Left ventricle myocardium inferior (tissue), 1 donor: ENCODE measurements at regions not wholly inside any gene's neighbourhood (a gene's known extent, or its start where the extent isn't known, plus 50 kb on each side); places are given as distances from the start of the nearest gene placed in this dataset.

Experiments used
- DNase-seq: peaks from one replicate; pipeline ENCODE4 v3.0.0-alpha.2; 2020
- H3K27ac ChIP-seq: fragments of 200-600 bp; replicated peaks from 2 replicates; pipeline ENCODE4 v1.8.0; 2021
- H3K27me3 ChIP-seq: fragments of 200-600 bp; 2 replicates; pipeline ENCODE4 v1.8.0; 2021; ENCODE audit warnings: low read depth
- H3K36me3 ChIP-seq: fragments of 200-600 bp; 2 replicates; pipeline ENCODE4 v1.8.0; 2021
- H3K4me1 ChIP-seq: fragments of 200-600 bp; 2 replicates; pipeline ENCODE4 v1.8.0; 2021
- H3K4me3 ChIP-seq: fragments of 200-600 bp; 2 replicates; pipeline ENCODE4 v1.8.0; 2021; ENCODE audit warnings: mild to moderate bottlenecking, moderate library complexity
- H3K9me3 ChIP-seq: fragments of 200-600 bp; replicated peaks from 2 replicates; pipeline ENCODE4 v1.8.0; 2021
- CTCF ChIP-seq: fragments of 200-600 bp; IDR thresholded peaks from 2 replicates; pipeline ENCODE4 v1.8.0; 2021; ENCODE audit warnings: antibody characterized with exemption, mild to moderate bottlenecking, borderline replicate concordance
- intact Hi-C: fragments of 100-400 bp; cut with micrococcal nuclease; formaldehyde crosslinking; loops from one replicate; pipeline ENCODE4 v1.11.0; 2022
- donor health status: DM: no; HTN: yes; CAD: no; lungs with severe emphysema.

- no peaks in the 10 kb centered on the region for H3K27me3 ChIP-seq
- DNase-seq, result no peak
- no peaks in the 10 kb centered on the region for H3K9me3 ChIP-seq
- H3K36me3 ChIP-seq, result no peaks in the 10 kb centered on the region
- H3K4me3 ChIP-seq, result no peak overlapping the region
- no peak for TF ChIP-seq CTCF
- no peak overlapping the region for H3K27ac ChIP-seq
- intact Hi-C loops, result no loop called here
- peaks cover 2% of the 10 kb centered on the region for H3K4me1 ChIP-seq
Observed at GRCh38 chr5:74281166-74281565, 359.4 kb downstream of the ENC1 start.

GRCh38 chr5:74280306-74280705 lies 360.2 kb downstream of the ENC1 start:
- Histone ChIP-seq H3K9me3 (no peaks in the 10 kb centered on the region), H3K27ac (no peak overlapping the region), H3K27me3 (no peaks in the 10 kb centered on the region), H3K36me3 (no peaks in the 10 kb centered on the region), H3K4me3 (no peak overlapping the region), H3K4me1 (peaks cover 5% of the 10 kb centered on the region)
- no peak for DNase-seq
- intact Hi-C loops, result no loop called here
- no peak for TF ChIP-seq CTCF

GRCh38 chr5:74279244-74279643 lies 361.3 kb downstream of the ENC1 start:
- Histone ChIP-seq H3K27ac (no peak overlapping the region), H3K4me1 (peaks cover 5% of the 10 kb centered on the region), H3K36me3 (no peaks in the 10 kb centered on the region), H3K9me3 (no peaks in the 10 kb centered on the region), H3K4me3 (no peak overlapping the region), H3K27me3 (no peaks in the 10 kb centered on the region)
- intact Hi-C loops, result no loop called here
- no peak for DNase-seq
- TF ChIP-seq CTCF, result no peak

GRCh38 chr5:74277418-74277817 lies 363.1 kb downstream of the ENC1 start:
- TF ChIP-seq CTCF, result no peak
- intact Hi-C loops, result no loop called here
- Histone ChIP-seq H3K4me1 (peaks cover 5% of the 10 kb centered on the region), H3K9me3 (no peaks in the 10 kb centered on the region), H3K36me3 (no peaks in the 10 kb centered on the region), H3K4me3 (no peak overlapping the region), H3K27me3 (no peaks in the 10 kb centered on the region), H3K27ac (no peak overlapping the region)
- no peak for DNase-seq

- H3K4me3 ChIP-seq, result no peak overlapping the region
- H3K36me3 ChIP-seq, result no peaks in the 10 kb centered on the region
- no peak for TF ChIP-seq CTCF
- peaks cover 5% of the 10 kb centered on the region for H3K4me1 ChIP-seq
- H3K27ac ChIP-seq, result peak overlapping the region; percentile 61
- DNase-seq, result no peak
- no peaks in the 10 kb centered on the region for H3K27me3 ChIP-seq
- H3K9me3 ChIP-seq, result no peaks in the 10 kb centered on the region
- intact Hi-C loops, result no loop called here
Observed at GRCh38 chr5:74275171-74275992, 365.1 kb downstream of the ENC1 start.
